ENCODE measurements at regions not wholly inside any gene's neighbourhood (a gene's known extent, or its start where the extent isn't known, plus 50 kb on each side); places are given as distances from the start of the nearest gene placed in this dataset.
"Not testable (repeated sequence)": the region's sequence is repeated elsewhere in the genome, so short reads cannot be mapped to it uniquely, and the experiment has no call there.

- H3K27me3 ChIP-seq: no peaks in the 10 kb centered on the region
- no peak for DNase-seq
- H3K4me1 ChIP-seq: no peaks in the 10 kb centered on the region
- no peak overlapping the region for H3K4me3 ChIP-seq (ENCODE audit: low read depth, low read length)
- H3K36me3 ChIP-seq: no peaks in the 10 kb centered on the region
- no peaks in the 10 kb centered on the region for H3K9me3 ChIP-seq
- TF ChIP-seq CTCF (IDR thresholded peaks at IDR 0.05; ENCODE audit: low read depth, low read length): no peak
These were observed 66.5 kb upstream of the TBL1XR1 start for GRCh38 chr3:177263615-177264368.

DNA sequence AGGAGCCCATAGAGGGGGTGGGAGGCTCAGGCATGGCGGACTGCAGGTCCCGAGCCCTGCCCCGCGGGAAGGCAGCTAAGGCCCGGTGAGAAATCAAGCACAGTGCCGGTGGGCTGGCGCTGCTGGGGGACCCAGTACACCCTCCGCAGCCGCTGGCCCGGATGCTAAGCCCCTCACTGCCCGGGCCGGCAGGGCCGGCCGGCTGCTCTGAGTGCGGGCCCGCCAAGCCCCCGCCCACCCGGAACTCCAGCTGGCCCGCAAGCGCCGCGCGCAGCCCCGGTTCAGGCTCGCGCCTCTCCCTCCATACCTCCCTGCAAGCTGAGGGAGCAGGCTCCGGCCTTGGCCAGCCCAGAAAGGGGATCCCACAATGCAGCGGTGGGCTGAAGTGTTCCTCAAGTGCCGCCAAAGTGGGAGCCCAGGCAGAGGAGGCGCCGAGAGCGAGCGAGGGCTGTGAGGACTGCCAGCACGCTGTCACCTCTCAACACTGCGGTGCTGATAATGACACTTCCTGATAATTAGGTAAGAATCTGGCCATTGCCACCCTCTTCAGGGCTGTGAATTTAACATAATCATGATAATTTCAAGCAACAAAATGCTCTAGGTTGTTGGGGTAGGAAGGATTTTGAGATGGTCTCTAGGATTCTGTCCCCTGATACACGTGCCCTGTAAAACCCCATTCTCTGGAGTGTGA is 74.7 kb upstream of the TBL1XR1 start:
- DNase-seq; H3K4me3 ChIP-seq (ENCODE audit: low read depth, low read length); H3K9me3 ChIP-seq; H3K4me1 ChIP-seq; H3K36me3 ChIP-seq; H3K27me3 ChIP-seq: not testable (repeated sequence)

DNA sequence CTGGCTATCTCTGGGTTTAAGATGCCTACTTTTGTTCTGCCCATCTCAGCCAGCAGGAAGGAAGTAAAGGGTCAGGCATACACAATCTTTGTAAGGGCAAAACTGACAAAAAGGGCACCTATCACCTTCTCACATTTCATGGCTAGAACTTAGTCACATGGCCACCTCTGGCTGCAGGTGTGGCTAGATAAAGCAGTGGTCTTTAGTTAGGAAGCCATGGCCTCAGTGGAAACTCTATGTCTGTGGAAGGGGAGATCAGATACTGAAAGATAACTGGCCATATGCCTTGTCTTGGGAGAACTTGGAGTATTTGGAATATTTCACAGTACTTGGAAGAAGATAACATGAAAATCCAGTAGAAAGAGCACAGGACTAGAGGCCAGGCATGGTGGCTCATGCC is 80.7 kb upstream of the TBL1XR1 start:
- H3K36me3 ChIP-seq: no peaks in the 10 kb centered on the region
- H3K4me3 ChIP-seq (ENCODE audit: low read depth, low read length): no peak overlapping the region
- TF ChIP-seq CTCF (IDR thresholded peaks at IDR 0.05; ENCODE audit: low read depth, low read length): no peak
- no peaks in the 10 kb centered on the region for H3K27me3 ChIP-seq
- DNase-seq: no peak
- H3K9me3 ChIP-seq: no peaks in the 10 kb centered on the region; the same call in 1 of the 2 replicates
- no peaks in the 10 kb centered on the region; the same call in 1 of the 2 replicates for H3K4me1 ChIP-seq

GRCh38 chr3:177279118-177279815 is 82.0 kb upstream of the TBL1XR1 start:
- Histone ChIP-seq H3K27me3 (no peaks in the 10 kb centered on the region), H3K4me3 (ENCODE audit: low read depth, low read length) (no peak overlapping the region), H3K36me3 (no peaks in the 10 kb centered on the region), H3K9me3 (no peaks in the 10 kb centered on the region; the same call in 1 of the 2 replicates), H3K4me1 (no peaks in the 10 kb centered on the region; the same call in none of the 2 replicates)
- no peak for DNase-seq
- no peak for TF ChIP-seq CTCF (IDR thresholded peaks at IDR 0.05; ENCODE audit: low read depth, low read length)

DNA sequence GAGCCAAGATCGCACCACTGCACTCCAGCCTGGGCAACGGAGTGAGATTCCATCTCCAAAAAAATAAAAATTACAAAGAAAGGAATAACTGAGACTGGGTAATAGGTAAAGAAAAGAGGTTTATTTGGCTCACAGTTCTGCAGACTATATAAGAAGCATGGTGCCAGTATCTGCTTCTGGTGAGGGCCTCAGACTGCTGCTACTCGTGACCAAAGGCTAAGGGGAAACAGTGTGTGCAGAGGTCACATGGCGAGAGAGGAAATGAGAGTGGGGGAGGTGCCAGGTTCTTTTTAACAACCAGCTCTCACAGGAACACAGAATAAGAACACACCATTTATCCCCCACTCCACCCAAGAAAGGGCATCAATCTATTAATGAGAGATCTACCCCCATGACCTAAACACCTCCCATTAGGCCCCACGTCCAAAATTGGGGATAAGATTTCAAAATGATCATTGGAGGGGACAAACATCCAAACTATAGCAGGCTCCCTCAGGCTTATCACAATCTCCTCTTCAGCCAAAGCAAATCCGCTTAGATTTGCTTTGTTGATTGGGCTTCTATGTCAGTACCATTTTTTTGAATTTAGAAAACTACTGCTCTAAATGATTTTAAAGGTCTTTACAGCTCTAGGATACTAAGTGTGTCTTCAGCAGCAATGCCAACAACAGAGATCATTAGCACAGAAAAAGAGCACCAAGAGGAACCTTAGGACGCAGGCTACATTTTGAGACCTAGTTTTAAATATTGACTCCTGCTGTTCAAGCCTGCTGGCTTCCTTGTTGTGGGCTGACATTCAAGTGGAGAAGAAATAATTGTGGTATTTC is 84.2 kb upstream of the TBL1XR1 start:
- H3K4me1 ChIP-seq: no peaks in the 10 kb centered on the region; the same call in none of the 2 replicates
- H3K9me3 ChIP-seq: no peaks in the 10 kb centered on the region; the same call in 1 of the 2 replicates
- H3K36me3 ChIP-seq: no peaks in the 10 kb centered on the region
- no peak for TF ChIP-seq CTCF (IDR thresholded peaks at IDR 0.05; ENCODE audit: low read depth, low read length)
- no peaks in the 10 kb centered on the region for H3K27me3 ChIP-seq
- no peak overlapping the region for H3K4me3 ChIP-seq (ENCODE audit: low read depth, low read length)
- DNase-seq: no peak

GRCh38 chr3:177282119-177282655 is 84.9 kb upstream of the TBL1XR1 start:
- DNase-seq: no peak
- no peak overlapping the region for H3K4me3 ChIP-seq (ENCODE audit: low read depth, low read length)
- H3K9me3 ChIP-seq: no peaks in the 10 kb centered on the region; the same call in 1 of the 2 replicates
- TF ChIP-seq CTCF (IDR thresholded peaks at IDR 0.05; ENCODE audit: low read depth, low read length): no peak
- no peaks in the 10 kb centered on the region; the same call in none of the 2 replicates for H3K4me1 ChIP-seq
- H3K36me3 ChIP-seq: no peaks in the 10 kb centered on the region
- H3K27me3 ChIP-seq: no peaks in the 10 kb centered on the region

Data from BE2C (cell line).